Mesenchymal stem cell (in vitro differentiated cells and primary cell): ENCODE measurements at regions not wholly inside any gene's neighbourhood (a gene's known extent, or its start where the extent isn't known, plus 50 kb on each side); places are given as distances from the start of the nearest gene placed in this dataset.

Source experiments
- DNase-seq: peaks from one replicate; pipeline ENCODE4 v3.0.0-alpha.2; 2013
- H2AFZ ChIP-seq: one replicate; pipeline ENCODE4 v1.6.1; 2013; ENCODE audit warnings: low read depth, mild to moderate bottlenecking, control low read depth, inconsistent platforms, low read length, moderate library complexity
- H2AK5ac ChIP-seq: 2 replicates; pipeline ENCODE4 v1.6.1; 2013; ENCODE audit warnings: low read length, moderate library complexity, mild to moderate bottlenecking, inconsistent platforms; ENCODE audit not compliant: severe bottlenecking
- H2BK120ac ChIP-seq: one replicate; pipeline ENCODE4 v1.6.1; 2013; ENCODE audit warnings: low read depth, mild to moderate bottlenecking, inconsistent platforms, low read length, moderate library complexity
- H2BK12ac ChIP-seq, 2 experiments: one replicate each; pipeline ENCODE4 v1.6.1; 2013; ENCODE audit warnings: inconsistent platforms in 2 of 2, low read length in 2 of 2, mild to moderate bottlenecking in 2 of 2, moderate library complexity in 2 of 2, control low read depth in 1 of 2
- H2BK15ac ChIP-seq: one replicate; pipeline ENCODE4 v1.6.1; 2013; ENCODE audit warnings: mild to moderate bottlenecking, low read depth, inconsistent platforms; ENCODE audit not compliant: poor library complexity, severe bottlenecking
- H2BK5ac ChIP-seq: 2 replicates; pipeline ENCODE4 v1.6.1; 2013; ENCODE audit warnings: low read depth, mild to moderate bottlenecking, low read length, control low read depth, inconsistent platforms; ENCODE audit not compliant: poor library complexity, severe bottlenecking
- H3K14ac ChIP-seq, 2 experiments: one replicate each; pipeline ENCODE4 v1.6.1; 2013; ENCODE audit warnings: inconsistent platforms in 2 of 2, low read length in 2 of 2, control low read depth in 1 of 2, mild to moderate bottlenecking in 1 of 2, moderate library complexity in 1 of 2
- H3K18ac ChIP-seq, 2 experiments: one replicate each; pipeline ENCODE4 v1.6.1; 2013; ENCODE audit warnings: inconsistent platforms in 2 of 2, low read length in 2 of 2, control low read depth in 1 of 2, low read depth in 1 of 2, mild to moderate bottlenecking in 1 of 2
- H3K23ac ChIP-seq, 2 experiments: one replicate each; pipeline ENCODE4 v1.6.1; 2013; ENCODE audit warnings: inconsistent platforms in 2 of 2, low read length in 2 of 2, mild to moderate bottlenecking in 2 of 2, moderate library complexity in 2 of 2, control low read depth in 1 of 2
- H3K27ac ChIP-seq: 2 replicates; pipeline ENCODE4 v1.5.1; 2013; ENCODE audit warnings: mild to moderate bottlenecking, moderate library complexity, low read length, control low read depth, inconsistent platforms; ENCODE audit not compliant: poor library complexity, severe bottlenecking
- H3K27me3 ChIP-seq, 2 experiments: 2 replicates each; pipeline versions ENCODE4 v1.6.1 to v1.7.0; 2013; ENCODE audit warnings: low read length in 2 of 2, mild to moderate bottlenecking in 2 of 2, moderate library complexity in 2 of 2, control low read depth in 1 of 2, inconsistent platforms in 1 of 2; ENCODE audit not compliant: control insufficient read depth in 1 of 2, insufficient read depth in 1 of 2
- H3K36me3 ChIP-seq, 2 experiments: 2 replicates each; pipeline versions ENCODE4 v1.6.1 to v1.7.0; 2013; ENCODE audit warnings: low read length in 2 of 2, control low read depth in 1 of 2, inconsistent platforms in 1 of 2, low read depth in 1 of 2, mild to moderate bottlenecking in 1 of 2; ENCODE audit not compliant: insufficient read depth in 2 of 2, control insufficient read depth in 1 of 2
- H3K4ac ChIP-seq, 2 experiments: one replicate each; pipeline ENCODE4 v1.6.1; 2013; ENCODE audit warnings: inconsistent platforms in 2 of 2, low read length in 2 of 2, mild to moderate bottlenecking in 2 of 2, moderate library complexity in 2 of 2, control low read depth in 1 of 2, low read depth in 1 of 2
- H3K4me1 ChIP-seq: 2 replicates; pipeline ENCODE4 v1.6.1; 2013; ENCODE audit warnings: low read depth, low read length, control low read depth; ENCODE audit not compliant: control insufficient read depth, insufficient read depth
- H3K4me2 ChIP-seq: 2 replicates; pipeline ENCODE4 v1.6.1; 2013; ENCODE audit warnings: low read length, mild to moderate bottlenecking, inconsistent platforms; ENCODE audit not compliant: poor library complexity, severe bottlenecking
- H3K4me3 ChIP-seq, 2 experiments: 2 replicates each; pipeline versions ENCODE4 v1.5.1 to v1.7.0; 2013; ENCODE audit warnings: low read length in 2 of 2, mild to moderate bottlenecking in 2 of 2, control low read depth in 1 of 2, low read depth in 1 of 2; ENCODE audit not compliant: insufficient read depth in 1 of 2
- H3K79me1 ChIP-seq: replicated peaks from 2 replicates; pipeline ENCODE4 v1.6.1; 2013; ENCODE audit warnings: mild to moderate bottlenecking, control low read depth, low read length, inconsistent platforms; ENCODE audit not compliant: poor library complexity, severe bottlenecking
- H3K9ac ChIP-seq: 2 replicates; pipeline ENCODE4 v1.7.0; 2013; ENCODE audit warnings: mild to moderate bottlenecking, low read length, moderate library complexity
- H3K9me3 ChIP-seq: 2 replicates; pipeline ENCODE4 v1.7.0; 2013; ENCODE audit warnings: mild to moderate bottlenecking, low read length; ENCODE audit not compliant: control insufficient read depth
- H4K8ac ChIP-seq: one replicate; pipeline ENCODE4 v1.6.1; 2013; ENCODE audit warnings: inconsistent platforms, mild to moderate bottlenecking, low read length, moderate library complexity
- H4K91ac ChIP-seq: one replicate; pipeline ENCODE4 v1.6.1; 2013; ENCODE audit warnings: mild to moderate bottlenecking, low read length, inconsistent platforms
- WGBS: methylation state at CpG from one replicate; pipeline ENCODE4 v1.1.7; 2013; ENCODE audit warnings: mixed read lengths; 5-methylcytosine and 5-hydroxymethylcytosine counted together

DNA sequence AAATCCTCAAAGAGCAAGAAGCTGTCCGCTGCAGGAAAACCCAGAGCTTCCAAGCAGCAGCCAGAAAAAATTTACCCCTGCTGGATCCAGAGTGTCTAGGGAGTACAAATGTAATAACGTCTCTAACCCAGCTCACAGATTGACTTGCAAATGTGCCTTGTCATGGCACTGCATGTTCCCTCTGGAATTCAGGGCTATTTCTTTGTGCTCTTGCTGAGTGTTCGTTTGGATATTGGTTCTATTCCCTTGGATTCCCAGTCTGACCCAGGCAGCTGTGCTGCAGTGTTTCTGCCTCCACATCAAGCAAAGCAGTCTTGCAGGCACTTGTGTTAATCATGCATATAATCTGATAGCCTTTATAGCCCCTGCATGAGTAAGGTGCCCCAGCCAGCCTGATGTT lies 209.9 kb upstream of the GHITM start:
- H3K9ac ChIP-seq, result no peak overlapping the region
- no peak overlapping the region for H2BK5ac ChIP-seq
- no peaks in the 10 kb centered on the region for H3K9me3 ChIP-seq
- no peak overlapping the region for H3K14ac ChIP-seq
- H3K23ac ChIP-seq, result no peak overlapping the region
- no peak overlapping the region for H3K4me2 ChIP-seq
- H2AFZ ChIP-seq, result no peak overlapping the region
- no peak overlapping the region for H2BK12ac ChIP-seq
- no peaks in the 10 kb centered on the region for H3K4me1 ChIP-seq
- no peak overlapping the region for H3K4me3 ChIP-seq
- H3K27ac ChIP-seq, result no peak overlapping the region
- H3K18ac ChIP-seq, result no peak overlapping the region
- H2BK15ac ChIP-seq, result no peak overlapping the region
- no peak overlapping the region for H2BK120ac ChIP-seq
- H3K27me3 ChIP-seq, result no peaks in the 10 kb centered on the region
- no peaks in the 10 kb centered on the region for H3K79me1 ChIP-seq
- H2AK5ac ChIP-seq, result no peak overlapping the region
- H3K36me3 ChIP-seq, result no peaks in the 10 kb centered on the region
- H4K91ac ChIP-seq, result no peak overlapping the region
- WGBS, result 80% methylated on average over 3 of the region's 3 CpGs
- DNase-seq, result no peak
- no peak overlapping the region for H4K8ac ChIP-seq
- H3K4ac ChIP-seq, result no peak overlapping the region

DNA sequence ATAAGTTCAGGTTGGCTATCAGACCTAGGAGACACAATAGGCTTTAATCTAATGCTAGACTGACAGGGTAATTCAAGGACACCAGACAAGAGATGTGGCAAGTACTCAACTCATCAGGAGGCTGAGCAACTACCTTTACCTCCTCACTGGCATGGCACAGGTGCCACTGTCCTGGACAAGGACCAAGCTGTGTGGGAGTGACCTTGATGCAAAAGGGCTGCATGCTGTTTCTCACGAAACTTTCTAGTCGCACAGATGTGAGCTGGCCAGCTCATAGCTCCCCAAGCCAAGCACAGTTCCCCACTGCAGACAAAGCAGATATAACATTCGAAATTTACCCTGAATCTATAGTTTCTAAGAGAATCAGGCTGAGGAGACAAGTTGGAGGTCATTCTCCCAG lies 207.6 kb upstream of the GHITM start:
- H3K9ac ChIP-seq, result no peak overlapping the region
- no peaks in the 10 kb centered on the region for H3K4me1 ChIP-seq
- no peaks in the 10 kb centered on the region for H3K9me3 ChIP-seq
- no peaks in the 10 kb centered on the region for H3K27me3 ChIP-seq
- no peak overlapping the region for H4K8ac ChIP-seq
- no peak overlapping the region for H3K14ac ChIP-seq
- H2AFZ ChIP-seq, result no peak overlapping the region
- H2AK5ac ChIP-seq, result no peak overlapping the region
- no peak overlapping the region for H3K27ac ChIP-seq
- no peak overlapping the region for H2BK120ac ChIP-seq
- H3K23ac ChIP-seq, result no peak overlapping the region
- H3K4me2 ChIP-seq, result no peak overlapping the region
- H3K4me3 ChIP-seq, result no peak overlapping the region
- 52% methylated on average over 3 of the region's 3 CpGs for WGBS
- H3K36me3 ChIP-seq, result no peaks in the 10 kb centered on the region
- no peak overlapping the region for H2BK12ac ChIP-seq
- no peak overlapping the region for H2BK5ac ChIP-seq
- no peak overlapping the region for H2BK15ac ChIP-seq
- H4K91ac ChIP-seq, result no peak overlapping the region
- DNase-seq, result no peak
- H3K79me1 ChIP-seq, result no peaks in the 10 kb centered on the region
- no peak overlapping the region for H3K18ac ChIP-seq
- no peak overlapping the region for H3K4ac ChIP-seq

DNA sequence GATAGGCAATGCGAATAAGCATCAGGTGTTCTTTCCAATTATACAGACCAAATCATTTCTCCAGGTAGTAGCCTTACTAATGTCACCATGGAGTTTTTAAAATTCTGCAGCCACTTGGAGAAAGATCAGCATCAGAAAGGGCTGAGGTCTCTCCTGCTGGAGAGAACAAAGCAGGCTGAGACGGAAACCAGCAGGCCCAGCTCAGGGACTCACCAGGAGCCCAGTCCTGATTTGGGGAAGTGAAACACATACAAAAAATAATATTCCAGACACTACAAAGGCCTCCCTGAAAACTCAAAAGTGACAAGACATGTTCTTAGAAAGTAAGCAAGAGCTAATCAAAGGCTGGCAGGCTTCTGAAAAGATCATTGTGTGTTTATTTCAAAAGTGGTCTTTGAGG lies 207.1 kb upstream of the GHITM start:
- no peak overlapping the region for H3K4ac ChIP-seq
- no peak overlapping the region for H3K27ac ChIP-seq
- no peak for DNase-seq

DNA sequence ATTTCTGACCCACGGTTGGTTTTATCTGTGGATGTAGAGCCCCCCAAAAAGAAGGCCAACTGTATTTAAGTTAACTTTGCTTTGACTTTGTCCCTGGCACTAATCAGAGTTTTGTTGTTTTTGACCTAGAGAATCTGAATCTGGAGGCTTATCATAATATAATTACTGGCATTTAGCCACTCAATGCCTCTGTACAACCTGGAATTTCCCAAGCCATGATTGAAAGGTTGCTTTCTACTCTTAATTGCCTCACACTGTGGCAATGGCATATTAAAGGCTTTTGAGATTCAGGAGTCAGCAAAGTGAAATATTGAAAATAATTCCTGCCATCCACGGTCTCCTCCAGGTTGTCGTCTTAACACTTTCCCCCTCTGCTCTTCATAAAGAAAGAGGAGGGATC lies 205.2 kb upstream of the GHITM start:
- H3K9ac ChIP-seq, result no peak overlapping the region
- H2BK15ac ChIP-seq, result no peak overlapping the region
- no peak overlapping the region for H2BK5ac ChIP-seq
- no peak overlapping the region for H2BK12ac ChIP-seq
- H3K4me3 ChIP-seq, result no peak overlapping the region
- no peak overlapping the region for H3K4ac ChIP-seq
- no peak for DNase-seq
- no peak overlapping the region for H2AFZ ChIP-seq
- no peak overlapping the region for H3K14ac ChIP-seq
- H3K79me1 ChIP-seq, result no peaks in the 10 kb centered on the region
- 97% methylated on average over 2 of the region's 3 CpGs for WGBS
- H2AK5ac ChIP-seq, result no peak overlapping the region
- no peak overlapping the region for H3K4me2 ChIP-seq
- no peaks in the 10 kb centered on the region for H3K27me3 ChIP-seq
- no peak overlapping the region for H3K27ac ChIP-seq
- H3K36me3 ChIP-seq, result no peaks in the 10 kb centered on the region
- H3K4me1 ChIP-seq, result no peaks in the 10 kb centered on the region
- no peak overlapping the region for H4K8ac ChIP-seq
- H3K23ac ChIP-seq, result no peak overlapping the region
- no peak overlapping the region for H3K18ac ChIP-seq
- H3K9me3 ChIP-seq, result no peaks in the 10 kb centered on the region
- no peak overlapping the region for H4K91ac ChIP-seq
- H2BK120ac ChIP-seq, result no peak overlapping the region

More for the DNA sequence above, 207.1 kb upstream of the GHITM start:
- H2BK15ac ChIP-seq, result no peak overlapping the region
- H3K4me2 ChIP-seq, result no peak overlapping the region
- H3K36me3 ChIP-seq, result no peaks in the 10 kb centered on the region
- H2BK12ac ChIP-seq, result no peak overlapping the region
- no peak overlapping the region for H2BK5ac ChIP-seq
- 84% methylated on average over 2 of the region's 2 CpGs for whole genome bisulfite sequencing
- no peak overlapping the region for H4K8ac ChIP-seq
- H3K9ac ChIP-seq, result no peak overlapping the region
- no peak overlapping the region for H2BK120ac ChIP-seq
- no peaks in the 10 kb centered on the region for H3K27me3 ChIP-seq
- H3K4me1 ChIP-seq, result no peaks in the 10 kb centered on the region
- no peak overlapping the region for H3K18ac ChIP-seq
- no peak overlapping the region for H2AFZ ChIP-seq
- H3K9me3 ChIP-seq, result no peaks in the 10 kb centered on the region
- H3K14ac ChIP-seq, result no peak overlapping the region
- no peak overlapping the region for H2AK5ac ChIP-seq
- H3K23ac ChIP-seq, result no peak overlapping the region
- no peaks in the 10 kb centered on the region for H3K79me1 ChIP-seq
- H3K4me3 ChIP-seq, result no peak overlapping the region
- H4K91ac ChIP-seq, result no peak overlapping the region
